GM03348 (cell line): ENCODE measurements at regions not wholly inside any gene's neighbourhood (a gene's known extent, or its start where the extent isn't known, plus 50 kb on each side); places are given as distances from the start of the nearest gene placed in this dataset.

ENCODE experiments used
- DNase-seq: peaks from one replicate; pipeline ENCODE4 v3.0.0; 2012; ENCODE audit warnings: low spot score

DNA sequence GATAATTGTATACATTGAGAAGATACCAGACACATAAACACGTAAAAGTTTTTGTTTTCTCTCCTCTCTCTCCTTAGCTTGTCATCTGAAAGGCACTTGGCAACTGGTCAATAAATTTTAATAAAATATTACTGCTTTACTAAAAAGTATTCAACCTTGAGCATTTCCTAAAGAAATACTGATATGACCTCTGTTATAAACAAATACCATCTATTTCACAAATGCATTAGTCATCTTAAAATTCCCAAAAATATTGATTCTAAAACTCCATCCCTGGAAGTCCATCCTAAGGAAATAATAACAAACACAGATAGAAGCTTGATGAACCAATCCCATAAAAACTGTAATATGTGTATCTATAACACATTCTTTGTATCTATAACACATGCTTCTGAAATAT is 483.2 kb downstream of the TLR4 start:
- no peak for DNase-seq

DNA sequence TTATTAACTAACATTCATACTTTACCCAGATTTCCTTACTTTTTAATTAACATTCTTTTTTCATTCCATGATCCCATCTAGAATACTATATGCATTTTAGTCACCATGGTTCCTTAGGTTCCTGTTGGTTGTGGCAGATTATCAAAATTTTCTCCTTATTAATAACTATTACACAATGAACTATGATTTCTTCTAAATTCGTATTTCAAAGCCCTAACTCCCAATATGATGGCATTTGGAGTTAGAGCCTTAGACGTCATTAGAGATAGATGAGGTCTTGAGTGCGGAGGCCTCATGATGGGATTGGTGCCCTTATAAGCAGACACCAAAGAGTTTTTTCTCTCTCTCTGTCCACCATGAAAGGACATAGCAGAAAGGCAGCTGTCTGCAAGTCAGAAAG is 485.4 kb downstream of the TLR4 start:
- no peak for DNase-seq

DNA sequence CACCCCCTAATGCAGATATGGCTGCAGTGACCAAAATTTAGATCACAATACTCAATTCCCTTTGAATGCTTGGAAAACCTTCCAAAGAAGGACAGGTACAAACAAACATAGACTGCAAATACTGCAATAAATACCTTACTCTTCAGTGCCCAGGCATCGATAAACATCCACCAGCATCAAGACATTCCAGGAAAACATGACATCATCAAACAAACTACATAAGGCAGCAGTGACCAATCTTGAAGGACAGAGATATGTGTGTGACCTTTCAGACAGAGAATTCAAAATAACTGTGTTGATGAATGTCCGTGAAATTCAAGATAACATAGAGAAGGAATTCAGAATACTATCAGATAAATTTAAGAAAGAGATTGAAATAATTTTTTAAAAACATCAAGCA is 488.6 kb downstream of the TLR4 start:
- no peak for DNase-seq

DNA sequence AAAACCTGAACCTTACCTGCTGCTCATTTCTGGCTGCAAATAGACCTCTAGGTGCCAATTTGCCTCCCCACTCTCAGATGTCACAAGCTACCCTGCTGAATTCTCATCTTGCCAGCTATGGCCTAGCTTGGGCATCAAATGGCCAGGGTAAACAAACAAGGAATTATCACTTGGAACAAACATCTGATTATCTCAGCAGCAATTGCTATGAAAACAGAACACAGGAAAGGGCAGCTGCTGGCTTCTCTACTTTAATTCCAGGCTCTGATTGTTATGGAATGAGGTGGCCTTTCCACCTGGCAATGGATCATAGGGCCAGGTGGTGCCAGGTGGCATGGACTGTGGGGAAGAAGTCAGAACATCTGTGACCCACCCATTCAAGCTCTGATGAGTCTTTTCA is 505.1 kb downstream of the TLR4 start:
- no peak for DNase-seq

DNA sequence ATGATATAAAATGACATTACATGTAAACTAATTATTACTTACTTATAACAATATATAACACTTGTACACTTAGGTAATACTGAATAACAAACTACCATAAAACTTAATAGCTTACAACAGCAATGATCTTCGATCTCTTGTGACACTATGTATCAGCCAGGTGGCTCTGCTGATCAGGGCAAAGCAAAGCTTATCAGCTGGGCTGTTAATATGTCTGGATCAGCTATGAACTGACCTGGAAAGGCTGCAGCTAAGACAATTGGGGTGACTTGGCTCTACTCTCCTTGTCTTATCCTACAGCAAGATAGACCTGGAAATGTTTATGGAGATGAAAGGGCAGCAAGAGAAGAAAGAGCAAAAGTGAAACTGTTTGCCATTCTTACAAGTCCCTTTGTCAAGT is 511.3 kb downstream of the TLR4 start:
- DNase-seq, result no peak

DNA sequence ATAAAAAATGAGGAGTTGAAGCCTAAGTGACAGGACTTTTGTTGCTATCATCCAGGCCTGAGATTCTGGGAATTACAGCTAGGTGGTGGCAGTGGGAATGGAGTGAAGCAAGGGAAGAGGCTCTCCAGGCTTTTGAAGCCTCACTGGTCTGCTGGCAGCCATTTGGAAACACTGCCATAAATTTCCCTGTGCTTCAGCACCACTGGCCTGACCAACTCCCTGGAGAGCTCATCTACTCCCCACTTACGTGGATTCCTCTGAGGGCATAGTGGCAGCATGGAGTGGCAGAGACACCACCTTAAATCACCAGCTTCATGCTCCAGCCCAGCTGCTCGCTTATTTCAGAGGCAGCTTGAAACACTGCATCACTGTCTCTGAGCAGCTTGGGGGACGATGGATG is 518.2 kb downstream of the TLR4 start:
- DNase-seq, result no peak

DNA sequence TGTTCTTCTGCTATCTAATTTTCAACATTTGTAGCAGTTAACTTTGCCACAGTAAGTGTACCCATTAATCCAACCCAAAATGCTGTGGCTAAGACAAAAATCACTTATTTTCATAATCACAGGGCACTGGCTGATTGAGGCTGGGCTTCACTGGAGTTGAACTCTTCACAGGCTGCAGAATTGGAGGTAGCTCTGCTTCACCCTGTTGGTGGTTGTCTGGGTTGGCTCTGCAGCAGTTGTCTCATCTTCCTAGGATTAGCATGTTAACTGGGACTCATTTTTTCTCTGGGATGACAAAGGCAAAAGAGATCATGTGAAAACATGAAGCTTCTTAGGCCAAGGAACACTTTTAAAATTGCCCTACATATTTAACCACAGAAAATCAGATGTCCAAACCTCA is 518.9 kb downstream of the TLR4 start:
- DNase-seq, result no peak

DNA sequence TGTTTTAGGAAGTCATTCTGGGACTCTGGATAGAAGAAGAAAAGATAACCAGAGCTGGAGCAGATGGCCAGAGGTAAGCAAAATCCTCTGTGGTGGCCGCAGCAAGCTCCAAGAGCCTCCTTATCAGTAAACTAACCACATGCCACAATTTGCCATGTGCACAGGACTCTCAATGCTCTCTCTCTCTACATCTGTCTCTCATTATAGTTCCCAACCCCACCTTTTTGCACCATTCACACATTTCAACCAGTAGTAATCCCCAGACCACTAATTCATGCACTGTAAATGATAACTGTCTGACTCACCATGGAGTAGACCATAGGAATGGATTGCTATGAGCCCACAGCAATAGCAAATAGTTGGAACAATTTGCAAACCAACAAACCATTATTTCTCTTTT is 526.1 kb downstream of the TLR4 start:
- DNase-seq, result no peak

DNA sequence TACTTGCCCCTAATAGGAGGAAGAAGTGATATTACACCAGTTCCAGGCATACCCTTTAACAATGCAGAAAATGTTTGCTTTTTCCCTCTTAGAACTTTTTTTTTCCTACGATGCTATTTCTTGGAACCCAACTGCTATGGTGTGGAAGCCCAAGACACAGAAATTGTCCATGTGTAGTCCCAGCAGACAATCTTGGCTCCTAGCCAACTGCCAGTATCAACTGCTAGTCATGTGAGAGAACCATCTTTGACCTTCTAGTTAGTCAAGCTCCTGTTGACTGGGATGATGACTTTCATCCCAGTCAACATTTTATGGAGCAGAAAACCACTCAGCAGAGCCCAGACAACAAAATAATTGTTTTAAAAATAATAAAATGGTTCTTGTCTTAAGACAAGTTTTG is 532.4 kb downstream of the TLR4 start:
- no peak for DNase-seq

DNA sequence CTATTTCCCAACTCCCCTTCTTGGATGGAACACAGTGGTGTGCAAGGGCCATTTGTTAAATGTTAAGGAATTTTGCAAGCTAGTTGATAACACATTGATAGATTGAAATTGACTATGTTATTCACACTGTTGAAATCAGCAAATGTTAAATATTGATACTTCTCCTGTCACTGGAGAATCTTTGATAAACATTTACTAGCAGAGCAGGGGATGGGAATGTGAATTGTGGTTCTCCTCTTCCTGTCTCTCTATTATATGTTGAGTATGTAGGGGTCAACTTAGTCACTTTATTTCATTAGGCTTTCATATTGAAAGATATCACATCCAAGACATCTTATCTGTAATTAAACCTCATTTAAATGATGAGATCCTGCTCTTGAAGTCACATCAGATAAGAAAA is 533.9 kb downstream of the TLR4 start:
- no peak for DNase-seq

DNA sequence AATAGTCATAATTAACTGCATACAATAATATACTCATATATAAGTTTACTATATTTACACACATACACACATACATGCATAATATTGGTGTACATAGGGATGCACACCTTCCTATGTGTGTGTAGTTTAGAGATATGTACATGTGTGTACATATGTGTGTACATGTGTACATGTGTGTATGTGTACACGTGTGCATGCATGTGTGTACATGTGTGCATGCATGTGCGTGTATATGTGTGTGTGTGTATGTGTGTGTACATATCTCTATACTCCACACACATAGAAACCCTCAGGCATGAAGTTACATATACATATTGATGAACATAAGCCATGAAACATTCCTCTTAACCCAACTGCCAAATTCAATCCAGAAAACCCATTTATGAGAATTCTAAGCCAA is 547.8 kb downstream of the TLR4 start:
- no peak for DNase-seq

DNA sequence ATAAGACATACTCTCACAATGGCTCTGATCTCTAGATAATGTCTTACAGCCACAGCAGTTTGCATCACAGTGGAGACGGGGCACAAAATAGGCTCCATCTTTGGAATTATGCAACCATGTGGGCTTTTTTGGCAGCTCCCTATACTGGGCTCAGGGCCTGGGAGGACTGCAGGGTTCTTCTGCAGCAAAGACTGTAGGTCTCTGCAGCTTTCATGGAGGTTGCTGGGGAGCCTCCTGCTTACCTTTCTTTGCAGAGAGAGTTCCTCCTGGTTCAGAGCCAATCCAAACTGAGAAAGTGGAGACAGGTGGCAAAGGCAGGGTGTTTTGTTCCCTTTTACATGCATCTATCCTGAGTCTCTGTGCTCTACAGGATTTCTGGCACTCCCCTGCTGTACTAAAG is 558.0 kb downstream of the TLR4 start:
- DNase-seq, result no peak

DNA sequence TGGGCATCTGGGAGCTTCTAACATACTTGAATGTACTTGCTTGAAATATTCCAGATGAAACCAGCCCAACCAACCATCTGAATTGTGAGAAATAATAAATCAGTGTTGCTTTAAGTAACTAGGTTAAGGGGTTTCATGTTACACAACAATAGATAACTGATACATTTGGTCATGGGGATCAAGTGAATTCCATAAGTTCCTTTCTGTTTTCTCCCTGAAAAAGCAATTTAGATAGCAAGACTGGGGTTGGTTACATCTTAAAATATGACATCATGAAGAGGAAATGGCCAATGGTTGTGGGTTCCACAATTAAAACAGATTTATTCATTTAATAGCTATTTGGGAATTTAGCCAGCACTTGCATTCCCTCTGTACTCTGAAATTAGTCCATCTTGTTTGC is 559.7 kb downstream of the TLR4 start:
- DNase-seq, result no peak

DNA sequence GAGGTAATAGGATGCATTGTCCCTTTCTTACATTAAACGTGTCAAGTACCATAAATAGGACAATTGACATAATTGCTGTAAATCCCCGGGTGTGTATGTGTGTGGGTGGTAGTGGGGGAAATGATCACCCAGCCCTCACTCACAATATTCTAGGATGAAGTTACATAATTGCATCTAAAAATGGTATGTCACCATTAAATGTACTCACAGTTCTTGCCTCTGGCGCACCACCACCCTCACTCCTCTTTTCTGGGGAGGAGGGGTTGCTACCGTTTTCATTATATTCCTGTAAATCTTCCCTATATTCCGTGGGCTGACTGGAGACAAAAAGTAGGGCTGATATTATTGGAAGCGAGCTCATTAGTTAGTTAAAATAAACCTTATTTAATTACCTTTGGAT is 563.8 kb downstream of the TLR4 start:
- DNase-seq, result no peak

DNA sequence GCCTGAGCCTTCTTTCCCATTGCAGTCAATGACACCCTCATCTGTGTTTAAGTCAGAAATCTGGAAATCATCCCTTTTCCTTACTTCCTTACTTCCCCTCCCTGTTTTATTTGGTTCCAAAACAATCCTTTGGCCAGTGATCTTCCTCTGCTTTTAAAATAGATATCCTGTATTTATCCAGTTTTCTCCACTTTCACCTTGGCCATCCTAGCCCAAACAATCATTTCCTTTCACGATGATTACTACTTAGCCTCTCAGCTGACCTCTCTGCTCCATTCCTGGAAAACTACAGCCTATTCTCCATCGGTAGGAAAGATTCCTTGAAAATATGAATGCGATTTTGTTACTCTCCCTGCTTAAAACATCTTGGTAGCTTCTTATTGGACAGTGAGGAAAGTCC is 565.4 kb downstream of the TLR4 start:
- DNase-seq, result no peak

DNA sequence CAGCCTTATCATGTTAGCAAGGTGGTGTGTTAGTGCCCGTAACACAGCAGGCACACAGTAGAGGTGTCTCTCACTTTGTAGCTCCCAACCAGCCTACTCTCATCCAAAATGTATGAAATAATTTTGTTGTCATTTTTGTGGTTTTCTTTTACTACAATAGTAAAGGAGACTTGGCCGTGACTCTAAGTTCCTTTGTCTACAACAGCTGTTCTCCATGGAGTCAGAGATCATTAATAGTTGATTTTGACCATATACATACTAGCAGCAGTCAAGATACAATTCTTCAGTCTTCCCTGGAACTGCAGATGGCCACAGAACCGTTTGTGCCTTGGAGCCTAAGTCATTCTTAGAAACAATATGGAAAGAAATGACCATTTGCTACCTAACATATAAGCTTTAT is 567.1 kb downstream of the TLR4 start:
- no peak for DNase-seq

DNA sequence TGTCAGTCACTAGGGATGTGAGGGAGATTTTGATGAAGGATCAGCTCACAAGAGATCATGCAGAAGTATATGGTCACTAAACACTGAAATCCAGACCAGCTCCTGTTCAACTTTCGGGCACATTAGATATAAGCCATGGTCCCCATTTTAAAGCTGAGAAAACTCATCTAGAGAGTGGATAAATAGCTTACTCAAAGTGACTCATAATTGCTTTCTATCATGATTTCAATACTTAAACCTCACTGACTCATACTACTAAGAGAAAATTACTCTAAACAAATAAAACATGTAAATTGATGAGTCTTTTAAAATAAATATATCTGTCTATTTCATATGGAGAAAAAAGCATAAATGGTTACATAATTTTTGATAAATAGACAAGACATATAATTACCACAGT is 567.7 kb downstream of the TLR4 start:
- no peak for DNase-seq

DNA sequence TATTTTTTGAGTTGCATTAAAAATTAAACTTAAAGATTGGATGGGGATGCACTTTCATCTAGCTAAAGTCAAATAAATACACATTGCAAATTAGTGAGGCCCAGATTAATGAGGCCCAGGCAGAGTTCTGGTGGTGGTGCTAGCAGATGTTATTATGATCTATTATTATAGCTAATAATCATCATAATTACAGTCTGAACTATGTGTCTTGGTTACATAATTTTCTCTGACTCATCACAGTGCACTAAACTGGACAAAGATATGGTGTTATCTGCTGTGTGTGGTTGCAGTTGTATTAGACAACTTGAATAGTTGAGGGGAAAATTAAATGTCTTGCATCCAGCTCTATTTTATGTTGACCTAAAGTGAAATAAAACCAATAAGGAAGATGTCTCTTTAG is 568.8 kb downstream of the TLR4 start:
- DNase-seq, result no peak

DNA sequence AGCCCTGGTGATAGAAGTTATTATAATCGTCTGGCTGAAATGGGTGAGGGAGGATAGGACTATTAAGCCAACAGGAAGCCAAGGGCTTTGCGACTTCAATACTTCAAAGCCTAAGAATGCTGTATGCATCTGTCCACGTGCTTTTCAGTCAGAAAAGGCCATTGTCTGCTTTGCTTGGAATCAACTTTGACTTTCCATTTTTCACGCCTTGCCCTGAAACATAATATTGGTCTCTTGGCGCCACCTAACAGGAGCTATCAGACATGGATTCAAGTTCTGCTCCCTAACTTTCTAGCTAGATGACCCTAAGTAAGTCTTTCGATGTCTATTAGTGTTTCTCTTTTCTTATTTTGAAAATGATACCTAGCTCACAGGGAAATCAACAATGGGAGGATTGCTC is 572.6 kb downstream of the TLR4 start:
- DNase-seq, result no peak

DNA sequence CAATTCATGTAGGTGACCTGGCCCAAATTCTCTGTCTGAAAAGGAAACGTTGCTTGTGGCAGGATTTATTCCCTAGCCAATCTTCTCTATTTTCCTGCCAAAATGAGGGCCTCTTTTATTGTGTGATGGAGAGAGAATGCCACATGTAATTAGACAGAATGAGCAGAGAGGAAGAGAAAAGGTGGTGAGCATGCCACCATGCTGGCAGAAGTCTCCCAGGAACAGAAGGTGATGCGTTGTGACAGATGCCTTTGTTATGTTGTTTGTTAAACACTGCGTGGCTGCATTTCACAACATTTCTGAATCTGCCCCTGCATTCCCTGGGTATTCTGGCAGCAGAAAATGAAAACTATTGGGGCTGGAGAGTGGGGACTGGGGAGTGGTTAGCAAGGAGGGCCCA is 577.6 kb downstream of the TLR4 start:
- DNase-seq, result no peak

DNA sequence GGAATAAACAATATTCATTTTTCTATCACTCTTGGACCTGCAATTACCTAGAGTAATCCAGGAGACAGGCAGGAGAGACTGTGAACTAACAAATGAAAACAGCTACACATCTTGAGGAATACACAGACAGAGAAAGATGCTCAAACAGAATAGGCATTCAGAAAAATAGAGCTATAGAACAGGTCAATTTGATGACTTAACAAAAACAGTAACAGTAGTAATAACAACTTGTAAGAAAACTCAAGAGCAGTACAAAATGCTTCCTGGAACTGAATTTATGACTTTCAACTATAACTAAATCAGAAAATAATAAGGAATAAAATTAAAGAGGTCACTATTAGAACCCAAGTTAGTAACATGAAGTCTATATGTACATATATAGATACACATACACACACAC is 579.3 kb downstream of the TLR4 start:
- DNase-seq, result no peak

DNA sequence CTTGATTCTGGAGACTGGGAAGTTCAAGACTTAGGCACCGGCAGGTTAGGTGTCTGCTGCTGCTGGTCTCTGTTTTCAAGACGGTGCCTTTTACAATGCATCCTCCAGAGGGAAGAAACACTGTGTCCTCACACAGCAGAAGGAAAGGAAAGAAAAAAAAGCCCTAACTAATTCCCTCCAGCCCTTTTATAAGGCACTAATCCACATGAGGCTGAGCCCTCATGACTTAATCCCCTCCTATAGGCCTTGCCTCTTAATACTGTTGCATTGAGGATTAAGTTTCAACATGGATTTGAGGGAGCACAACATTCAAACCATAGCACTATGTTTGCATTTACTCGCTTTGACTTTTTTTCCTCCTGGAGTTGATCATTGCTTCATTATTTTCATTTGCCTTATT is 585.9 kb downstream of the TLR4 start:
- no peak for DNase-seq

DNA sequence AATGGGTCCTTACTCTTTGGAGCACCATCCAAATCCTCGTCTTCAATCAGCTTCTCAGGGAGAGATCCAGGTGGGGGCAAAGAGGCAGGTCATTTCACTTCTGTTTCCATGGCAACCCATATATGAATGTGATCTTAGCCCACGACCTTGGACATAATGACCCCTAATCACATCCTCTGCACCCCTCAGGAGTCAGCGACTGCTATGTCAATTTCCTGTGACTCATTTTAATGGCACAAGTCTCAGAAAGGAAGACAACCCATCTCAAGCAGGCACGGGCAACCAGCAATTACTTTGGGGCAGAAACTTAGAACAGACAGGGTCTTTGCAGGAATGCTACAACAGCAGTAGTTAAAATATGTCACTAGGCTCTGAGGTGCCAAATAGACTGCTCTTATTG is 591.2 kb downstream of the TLR4 start:
- no peak for DNase-seq

DNA sequence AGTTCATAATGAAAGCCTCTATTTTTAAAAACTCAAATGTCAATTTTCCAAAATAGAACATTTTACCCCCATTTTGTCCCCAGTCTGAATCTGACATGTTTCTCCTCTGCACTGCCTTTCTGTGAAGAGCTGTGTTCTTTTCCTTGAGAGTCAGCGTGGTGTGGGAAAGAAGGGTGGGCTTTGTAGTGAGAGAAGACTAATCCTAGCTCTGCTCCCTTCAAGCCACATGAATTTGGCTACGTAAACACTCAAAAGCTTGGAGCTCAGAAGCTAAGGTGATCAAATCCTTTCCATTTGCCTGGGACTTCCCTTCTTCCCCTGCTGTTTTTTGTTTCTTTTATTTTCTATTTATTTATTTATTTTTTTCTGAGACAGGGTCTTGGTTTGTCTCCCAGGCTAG is 598.5 kb downstream of the TLR4 start:
- DNase-seq, result no peak

DNA sequence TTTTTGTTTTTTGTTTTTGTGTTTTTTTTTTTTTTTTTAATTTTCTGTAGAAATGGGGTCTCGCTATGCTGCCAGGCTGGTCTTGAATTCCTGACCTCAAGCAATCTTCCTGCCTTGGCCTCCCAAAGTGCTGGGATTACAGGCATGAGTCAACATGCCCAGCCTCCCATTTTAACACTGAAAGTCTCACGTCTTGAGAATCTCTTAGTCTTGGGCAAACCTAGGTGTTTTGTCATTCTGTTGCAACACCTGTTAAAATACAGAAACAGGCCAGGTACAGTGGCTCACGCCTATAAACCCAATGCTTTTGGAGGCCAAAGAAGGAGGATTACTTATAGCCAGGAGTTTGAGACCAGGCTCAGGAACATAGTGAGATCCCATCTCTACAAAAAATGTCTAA is 599.0 kb downstream of the TLR4 start:
- no peak for DNase-seq

DNA sequence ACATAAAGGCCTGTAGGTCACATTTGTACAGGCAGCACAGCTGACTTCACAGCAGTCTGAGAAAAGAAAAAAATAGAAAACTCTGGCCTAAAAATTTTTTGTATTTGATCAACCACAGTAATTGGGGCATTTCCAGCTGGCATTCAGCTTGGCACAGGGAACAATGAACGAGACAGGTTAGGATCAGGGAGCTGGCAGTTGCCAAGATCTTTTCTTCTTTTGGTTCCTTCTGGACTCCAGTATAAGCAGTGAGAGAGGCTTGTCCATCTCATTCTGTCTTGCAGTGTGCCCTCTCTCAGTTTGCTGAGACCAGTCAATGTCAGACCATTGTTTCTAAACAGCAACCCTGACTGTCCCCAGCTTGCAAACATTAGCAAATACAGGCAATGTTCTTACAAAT is 601.1 kb downstream of the TLR4 start:
- no peak for DNase-seq
